HepG2 (cell line): ENCODE measurements at regions not wholly inside any gene's neighbourhood (a gene's known extent, or its start where the extent isn't known, plus 50 kb on each side); places are given as distances from the start of the nearest gene placed in this dataset.

Source experiments
- ATAC-seq: fragments of 200-7000 bp; cut with Tn5 transposase; 3 replicates; pipeline ENCODE4 v1.9.1; 2020; ENCODE audit warnings: mild to moderate bottlenecking, moderate library complexity
- BruUV-seq: library from RNA; stranded (reverse); fragments of 400-500 nt; replicated peaks from 2 replicates; lab custom pipeline; 2021; lab: Mats Ljungman, UMichigan
- CTCF ChIA-PET: fragments of 300-600 bp; formaldehyde crosslinking; extraction: SDS; loops from one replicate; lab custom pipeline; 2021; ENCODE audit warnings: low total read pairs, inconsistent platforms, low intra/inter-chr PET ratio; lab: Yijun Ruan, JAX
- POLR2A ChIA-PET: fragments of 350-600 bp; sonication (Branson Sonifier 250); formaldehyde crosslinking; loops from one replicate; lab custom pipeline; 2020; ENCODE audit warnings: antibody characterized with exemption, inconsistent platforms; lab: Yijun Ruan, JAX
- DNase-seq: peaks from one replicate; pipeline ENCODE4 v3.0.0-alpha.2; 2015; ENCODE audit warnings: low spot score
- FAIRE-seq: peaks from 3 replicates; lab custom pipeline; 2011; peaks lifted over from hg19 to GRCh38; lab: Jason Lieb, UNC
- H2AFZ ChIP-seq: one replicate; pipeline ENCODE4 v1.6.1; 2011; ENCODE audit warnings: low read length, inconsistent platforms
- H3K27ac ChIP-seq: fragments of 300-600 bp; 3 replicates; pipeline ENCODE4 v1.8.0; 2011; ENCODE audit warnings: mixed run types, mild to moderate bottlenecking, mixed read lengths, low read length, inconsistent platforms; ENCODE audit not compliant: insufficient read depth; ENCODE audit errors: extremely low read length
- H3K27me3 ChIP-seq, 2 experiments: fragments of 200-600 bp in 1 of 2; 2 replicates in 1 of 2; 3 replicates in 1 of 2; pipeline versions ENCODE4 v1.6.0 to v1.8.0; 2011; ENCODE audit warnings: low read length in 2 of 2, mild to moderate bottlenecking in 2 of 2, moderate library complexity in 2 of 2, inconsistent platforms in 1 of 2; ENCODE audit not compliant: insufficient read depth in 2 of 2, control insufficient read depth in 1 of 2
- H3K36me3 ChIP-seq, 2 experiments: fragments of 200-600 bp in 1 of 2; replicated peaks in 1 of 2; 2 replicates in 1 of 2; 3 replicates in 1 of 2; pipeline versions ENCODE4 v1.5.1 to v1.8.0; 2011; ENCODE audit warnings: low read length in 2 of 2, inconsistent platforms in 1 of 2; ENCODE audit not compliant: insufficient read depth in 2 of 2, control insufficient read depth in 1 of 2
- H3K4me1 ChIP-seq: 2 replicates; pipeline ENCODE4 v1.5.1; 2012; ENCODE audit warnings: low read length, inconsistent platforms; ENCODE audit not compliant: insufficient read depth
- H3K4me2 ChIP-seq: 2 replicates; pipeline ENCODE4 v1.6.0; 2011; ENCODE audit warnings: low read depth, low read length, inconsistent platforms
- H3K4me3 ChIP-seq, 3 experiments: fragments of 200-600 bp in 1 of 3; sonication (generic), shearing (Covaris generic) in 1 of 3; replicated peaks in 1 of 3; 2 replicates each; pipeline ENCODE4 v1.5.1; 2011 to 2016; ENCODE audit warnings: low read length in 3 of 3, inconsistent platforms in 2 of 3, low read depth in 2 of 3, mild to moderate bottlenecking in 2 of 3, control low read depth in 1 of 3, mixed read lengths in 1 of 3; ENCODE audit not compliant: insufficient read depth in 1 of 3
- H3K79me2 ChIP-seq: one replicate; pipeline ENCODE4 v1.6.1; 2011; ENCODE audit warnings: low read length, inconsistent platforms; ENCODE audit not compliant: insufficient read depth
- H3K9ac ChIP-seq: 2 replicates; pipeline ENCODE4 v1.6.0; 2011; ENCODE audit warnings: mild to moderate bottlenecking, low read depth, low read length, inconsistent platforms; ENCODE audit not compliant: insufficient read depth
- H3K9me3 ChIP-seq: 2 replicates; pipeline ENCODE4 v1.5.1; 2012; ENCODE audit warnings: mild to moderate bottlenecking, low read length
- H4K20me1 ChIP-seq: 2 replicates; pipeline ENCODE4 v1.6.0; 2011; ENCODE audit warnings: inconsistent platforms, mild to moderate bottlenecking, low read length, moderate library complexity; ENCODE audit not compliant: insufficient read depth
- DNMT1 ChIP-seq: sonication (generic); formaldehyde crosslinking; IDR thresholded peaks from 2 replicates; pipeline ENCODE4 v1.5.1; 2020; ENCODE audit warnings: mild to moderate bottlenecking, missing genetic modification reagents
- DRAP1 ChIP-seq: IDR thresholded peaks from 2 replicates; pipeline ENCODE4 v1.6.1; 2016; ENCODE audit warnings: missing genetic modification reagents, missing compliant biosample characterization
- ERF ChIP-seq: IDR thresholded peaks from 2 replicates; pipeline ENCODE4 v1.6.1; 2018; ENCODE audit warnings: missing biosample characterization, missing genetic modification reagents
- HMGXB3 ChIP-seq: sonication (generic); formaldehyde crosslinking; IDR thresholded peaks from 2 replicates; pipeline ENCODE4 v1.4.0; 2020; ENCODE audit warnings: missing genetic modification reagents, borderline replicate concordance
- MAFK ChIP-seq, 2 experiments: IDR thresholded peaks in 1 of 2; conservative IDR thresholded peaks in 1 of 2; 2 replicates each; pipeline ENCODE4 v1.6.1; 2011; ENCODE audit warnings: improper control_type of control experiment in 2 of 2, low read length in 2 of 2
- TFDP1 ChIP-seq: IDR thresholded peaks from 2 replicates; pipeline ENCODE4 v1.6.1; 2016; ENCODE audit warnings: missing compliant biosample characterization, missing genetic modification reagents, borderline replicate concordance
- ZFP41 ChIP-seq: sonication (generic); formaldehyde crosslinking; IDR thresholded peaks from 2 replicates; pipeline ENCODE4 v1.4.0; 2020; ENCODE audit warnings: mild to moderate bottlenecking, missing genetic modification reagents, borderline replicate concordance
- ZNF207 ChIP-seq: fragments of 450-650 bp; IDR thresholded peaks from 2 replicates; pipeline ENCODE4 v1.6.1; 2016; ENCODE audit warnings: antibody characterized with exemption, borderline replicate concordance
- ZNF564 ChIP-seq: sonication (generic); formaldehyde crosslinking; IDR thresholded peaks from 2 replicates; pipeline ENCODE4 v1.8.1; 2023; ENCODE audit warnings: mild to moderate bottlenecking, missing genetic modification reagents
- ZNF709 ChIP-seq: sonication (generic); formaldehyde crosslinking; IDR thresholded peaks from 2 replicates; pipeline ENCODE4 v1.5.0; 2020; ENCODE audit warnings: mild to moderate bottlenecking, missing genetic modification reagents
- ZNF747 ChIP-seq: sonication (generic); formaldehyde crosslinking; IDR thresholded peaks from 2 replicates; pipeline ENCODE4 v1.8.1; 2023; ENCODE audit warnings: missing genetic modification reagents, mild to moderate bottlenecking, borderline replicate concordance
- WGBS: methylation state at CpG from one replicate; pipeline ENCODE4 v1.1.6; 2017; ENCODE audit warnings: low lambda C conversion rate; 5-methylcytosine and 5-hydroxymethylcytosine counted together
- in situ Hi-C: cut with HindIII; loops from 2 replicates; pipeline ENCODE4 v1.10.0; 2017; ENCODE audit warnings: low pct_unique_long_range_greater_than_20kb; ENCODE audit not compliant: extremely low pct_ligation_motif_present
- intact Hi-C: fragments of 100-400 bp; cut with micrococcal nuclease; formaldehyde crosslinking; loops from one replicate; pipeline ENCODE4 v1.10.0; 2022; ENCODE audit not compliant: unreplicated experiment
- TF ChIP-seq, protein P1 (sequence below): sonication (generic); formaldehyde crosslinking; IDR thresholded peaks from 2 replicates; pipeline ENCODE4 v1.4.0; 2020; ENCODE audit warnings: missing genetic modification reagents

GRCh38 chr1:209265301-209265700 lies 318.2 kb upstream of the CAMK1G start:
- DNase-seq: no peak
- no peaks in the 10 kb centered on the region for H4K20me1 ChIP-seq
- TF ChIP-seq ZFP41 (CRISPR knock-in tag) (no peak), ZNF564 (CRISPR knock-in tag) (no peak), DNMT1 (CRISPR knock-in tag) (no peak), ERF (CRISPR knock-in tag) (no peak), TFDP1 (CRISPR knock-in tag) (no peak), ZNF709 (CRISPR knock-in tag) (no peak), DRAP1 (no peak), ZNF207 (no peak), ZNF747 (CRISPR knock-in tag) (no peak), MAFK (conservative IDR thresholded peaks at IDR 0.05 in 1 of 2, IDR thresholded peaks at IDR 0.05 in 1 of 2; ENCODE audit: low read length in 2 of 2) (no peak), HMGXB3 (CRISPR knock-in tag) (no peak)
- TF ChIP-seq, protein P1, sequence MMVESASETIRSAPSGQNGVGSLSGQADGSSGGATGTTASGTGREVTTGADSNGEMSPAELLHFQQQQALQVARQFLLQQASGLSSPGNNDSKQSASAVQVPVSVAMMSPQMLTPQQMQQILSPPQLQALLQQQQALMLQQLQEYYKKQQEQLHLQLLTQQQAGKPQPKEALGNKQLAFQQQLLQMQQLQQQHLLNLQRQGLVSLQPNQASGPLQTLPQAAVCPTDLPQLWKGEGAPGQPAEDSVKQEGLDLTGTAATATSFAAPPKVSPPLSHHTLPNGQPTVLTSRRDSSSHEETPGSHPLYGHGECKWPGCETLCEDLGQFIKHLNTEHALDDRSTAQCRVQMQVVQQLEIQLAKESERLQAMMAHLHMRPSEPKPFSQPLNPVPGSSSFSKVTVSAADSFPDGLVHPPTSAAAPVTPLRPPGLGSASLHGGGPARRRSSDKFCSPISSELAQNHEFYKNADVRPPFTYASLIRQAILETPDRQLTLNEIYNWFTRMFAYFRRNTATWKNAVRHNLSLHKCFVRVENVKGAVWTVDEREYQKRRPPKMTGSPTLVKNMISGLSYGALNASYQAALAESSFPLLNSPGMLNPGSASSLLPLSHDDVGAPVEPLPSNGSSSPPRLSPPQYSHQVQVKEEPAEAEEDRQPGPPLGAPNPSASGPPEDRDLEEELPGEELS (CRISPR knock-in tag): no peak
- TF ChIP-seq, all 625 proteins: peak for 0
- Histone ChIP-seq H3K36me3 (no peaks in the 10 kb centered on the region), H3K4me2 (no peak overlapping the region), H2AFZ (no peak overlapping the region), H3K9me3 (no peaks in the 10 kb centered on the region), H3K4me1 (no peaks in the 10 kb centered on the region), H3K27ac (no peak overlapping the region), H3K9ac (no peak overlapping the region), H3K4me3 (no peak overlapping the region), H3K27me3 (no peaks in the 10 kb centered on the region; a peak in 1 of 5 replicates), H3K79me2 (no peaks in the 10 kb centered on the region)
- ATAC-seq: no peak
- BruUV-seq: no TSS peak
- 10% methylated on average over 7 of the region's 7 CpGs for WGBS
- intact Hi-C loops (no loop called here), in situ Hi-C loops (no loop called here)
- ChIA-PET POLR2A (no interaction called here), CTCF (no interaction called here)
- no peak for FAIRE-seq
